ENCODE measurements at regions not wholly inside any gene's neighbourhood (a gene's known extent, or its start where the extent isn't known, plus 50 kb on each side); places are given as distances from the start of the nearest gene placed in this dataset.

- no peak overlapping the region for H3K4me3 ChIP-seq (replicated peaks; ENCODE audit: insufficient read depth, low read length)
- H3K27ac ChIP-seq (replicated peaks): no peak overlapping the region
- H3K27me3 ChIP-seq (ENCODE audit: insufficient read depth, poor library complexity, severe bottlenecking): peaks cover 2% of the 10 kb centered on the region
- no peak for TF ChIP-seq GABPA (IDR thresholded peaks at IDR 0.05; ENCODE audit: low read depth)
- TF ChIP-seq CTCF (IDR thresholded peaks at IDR 0.05; ENCODE audit: insufficient read depth, low read length): no peak
- no peak for TF ChIP-seq POLR2AphosphoS5 (IDR thresholded peaks at IDR 0.05; ENCODE audit: low read depth)
- no peak for TF ChIP-seq REST (IDR thresholded peaks at IDR 0.05; ENCODE audit: insufficient replicate concordance, low read depth)
- TF ChIP-seq SPI1 (IDR thresholded peaks at IDR 0.05; ENCODE audit: borderline replicate concordance, low read depth): no peak
- DNase-seq (ENCODE audit: low read depth in 1 of 2, low spot score in 1 of 2): no peak
Observed at GRCh38 chr13:34776390-34776981, 165.6 kb upstream of the NBEA start.

GRCh38 chr13:34777089-34777913, 164.8 kb upstream of the NBEA start:
- no peak overlapping the region for H3K4me3 ChIP-seq (replicated peaks; ENCODE audit: insufficient read depth, low read length)
- H3K27me3 ChIP-seq (ENCODE audit: insufficient read depth, poor library complexity, severe bottlenecking): peaks cover 2% of the 10 kb centered on the region
- DNase-seq (ENCODE audit: low read depth in 1 of 2, low spot score in 1 of 2): no peak
- no peak overlapping the region for H3K27ac ChIP-seq (replicated peaks)
- no peak for TF ChIP-seq CTCF (IDR thresholded peaks at IDR 0.05; ENCODE audit: insufficient read depth, low read length)
- no peak for TF ChIP-seq GABPA (IDR thresholded peaks at IDR 0.05; ENCODE audit: low read depth)
- TF ChIP-seq POLR2AphosphoS5 (IDR thresholded peaks at IDR 0.05; ENCODE audit: low read depth): no peak
- no peak for TF ChIP-seq REST (IDR thresholded peaks at IDR 0.05; ENCODE audit: insufficient replicate concordance, low read depth)
- TF ChIP-seq SPI1 (IDR thresholded peaks at IDR 0.05; ENCODE audit: borderline replicate concordance, low read depth): no peak

GRCh38 chr13:34777914-34778303, 164.2 kb upstream of the NBEA start:
- TF ChIP-seq REST (IDR thresholded peaks at IDR 0.05; ENCODE audit: insufficient replicate concordance, low read depth) (no peak), CTCF (IDR thresholded peaks at IDR 0.05; ENCODE audit: insufficient read depth, low read length) (no peak), SPI1 (IDR thresholded peaks at IDR 0.05; ENCODE audit: borderline replicate concordance, low read depth) (no peak), POLR2AphosphoS5 (IDR thresholded peaks at IDR 0.05; ENCODE audit: low read depth) (no peak), GABPA (IDR thresholded peaks at IDR 0.05; ENCODE audit: low read depth) (no peak)
- no peak overlapping the region for H3K27ac ChIP-seq (replicated peaks)
- no peak overlapping the region for H3K4me3 ChIP-seq (replicated peaks; ENCODE audit: insufficient read depth, low read length)

More at GRCh38 chr13:34777914-34778303, 164.2 kb upstream of the NBEA start:
- no peak for DNase-seq (ENCODE audit: low read depth in 1 of 2, low spot score in 1 of 2)
- peaks cover 2% of the 10 kb centered on the region for H3K27me3 ChIP-seq (ENCODE audit: insufficient read depth, poor library complexity, severe bottlenecking)

All from HL-60 (cell line).